ENCODE measurements at regions not wholly inside any gene's neighbourhood (a gene's known extent, or its start where the extent isn't known, plus 50 kb on each side); places are given as distances from the start of the nearest gene placed in this dataset.
"Not testable (repeated sequence)": the region's sequence is repeated elsewhere in the genome, so short reads cannot be mapped to it uniquely, and the experiment has no call there.

GRCh38 chr5:100682625-100683024 lies 147.5 kb downstream of the FAM174A start:
- WGBS: 95% methylated on average over 1 of the region's 1 CpG
- Histone ChIP-seq H3K4me1 (ENCODE audit: insufficient read depth) (no peaks in the 10 kb centered on the region), H3K36me3 (ENCODE audit: insufficient read depth) (no peaks in the 10 kb centered on the region), H3K4me3 (ENCODE audit: low read depth, low read length) (no peak overlapping the region), H3K27ac (ENCODE audit: low read depth) (no peak overlapping the region)
- no peak for DNase-seq (ENCODE audit: extremely low spot score)

- no peak overlapping the region for H3K4me3 ChIP-seq (ENCODE audit: low read depth, low read length)
- WGBS: 81% methylated on average over 3 of the region's 3 CpGs
Measured at GRCh38 chr5:100683881-100684280, 148.7 kb downstream of the FAM174A start.

DNA sequence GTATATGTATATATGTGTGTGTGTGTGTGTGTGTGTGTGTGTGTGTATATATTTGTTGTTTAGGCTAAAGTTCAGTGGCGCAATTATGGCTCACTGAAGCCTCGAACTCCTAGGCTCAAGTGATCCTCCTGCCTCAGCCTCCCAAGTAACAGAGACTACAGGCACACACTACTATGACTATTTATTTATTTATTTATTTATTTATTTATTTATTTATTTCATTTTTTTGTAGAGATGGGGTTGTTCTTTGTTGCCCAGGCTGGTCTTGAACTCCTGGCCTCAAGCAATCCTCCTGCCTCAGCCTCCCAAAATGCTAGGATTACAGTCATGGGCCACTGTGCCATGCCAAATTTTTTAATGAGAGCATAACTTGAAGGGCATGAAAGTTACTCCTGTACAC lies 149.9 kb downstream of the FAM174A start:
- not testable (repeated sequence) for H3K4me1 ChIP-seq (ENCODE audit: insufficient read depth); H3K27ac ChIP-seq (ENCODE audit: low read depth); H3K4me3 ChIP-seq (ENCODE audit: low read depth, low read length); DNase-seq (ENCODE audit: extremely low spot score); H3K36me3 ChIP-seq (ENCODE audit: insufficient read depth)
- 96% methylated on average over 2 of the region's 2 CpGs for WGBS

More at GRCh38 chr5:100683881-100684280, 148.7 kb downstream of the FAM174A start:
- H3K27ac ChIP-seq (ENCODE audit: low read depth): no peak overlapping the region
- H3K4me1 ChIP-seq (ENCODE audit: insufficient read depth): no peaks in the 10 kb centered on the region
- H3K36me3 ChIP-seq (ENCODE audit: insufficient read depth): no peaks in the 10 kb centered on the region
- DNase-seq (ENCODE audit: extremely low spot score): no peak

DNA sequence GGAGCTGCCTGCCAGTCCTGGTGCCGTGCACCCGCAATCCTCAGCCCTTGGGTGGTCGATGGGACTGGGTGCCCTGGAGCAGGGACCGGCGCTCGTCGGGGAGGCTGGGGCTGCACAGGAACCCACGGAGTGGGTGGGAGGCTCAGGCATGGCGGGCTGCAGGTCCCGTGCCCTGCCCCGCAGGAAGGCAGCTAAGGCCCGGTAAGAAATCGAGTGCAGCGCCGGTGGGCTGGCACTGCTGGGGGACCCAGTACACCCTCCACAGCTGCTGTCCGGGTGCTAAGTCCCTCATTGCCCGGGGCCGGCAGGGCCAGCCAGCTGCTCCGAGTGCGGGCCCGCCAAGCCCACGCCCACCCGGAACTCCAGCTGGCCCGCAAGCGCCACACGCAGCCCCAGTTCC lies 153.7 kb downstream of the FAM174A start:
- not testable (repeated sequence) for H3K4me1 ChIP-seq (ENCODE audit: insufficient read depth); H3K4me3 ChIP-seq (ENCODE audit: low read depth, low read length); DNase-seq (ENCODE audit: extremely low spot score); H3K27ac ChIP-seq (ENCODE audit: low read depth); H3K36me3 ChIP-seq (ENCODE audit: insufficient read depth)
- WGBS: 91% methylated on average over 26 of the region's 26 CpGs

DNA sequence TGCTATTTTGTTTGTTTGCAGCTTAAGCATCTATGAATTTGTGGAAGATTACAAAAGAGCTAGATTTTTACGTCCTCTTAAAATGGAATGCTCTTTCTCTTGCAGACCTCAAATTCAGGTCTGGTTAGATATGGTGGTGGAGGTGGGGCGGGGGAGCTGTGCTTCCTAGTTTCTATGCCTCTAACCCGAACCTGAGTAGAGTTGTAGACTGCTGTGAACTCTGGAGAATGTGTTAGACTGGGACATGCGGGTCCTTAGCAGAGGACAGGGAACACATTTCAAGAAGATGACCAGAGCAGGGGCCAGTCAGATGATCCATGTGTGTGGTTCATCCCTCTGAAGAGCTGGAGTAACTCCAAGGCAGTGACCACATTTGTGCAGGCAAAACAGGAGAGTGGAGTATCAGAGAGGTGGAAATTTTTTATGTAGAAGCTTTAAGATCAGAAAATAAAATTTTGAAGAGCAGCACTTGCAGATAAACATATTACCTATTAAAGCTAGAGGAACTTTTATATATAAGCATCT lies 154.9 kb downstream of the FAM174A start:
- H3K27ac ChIP-seq (ENCODE audit: low read depth): no peak overlapping the region
- no peak overlapping the region for H3K4me3 ChIP-seq (ENCODE audit: low read depth, low read length)
- H3K36me3 ChIP-seq (ENCODE audit: insufficient read depth): no peaks in the 10 kb centered on the region
- WGBS: 75% methylated on average over 4 of the region's 4 CpGs
- DNase-seq (ENCODE audit: extremely low spot score): no peak
- H3K4me1 ChIP-seq (ENCODE audit: insufficient read depth): no peaks in the 10 kb centered on the region

DNA sequence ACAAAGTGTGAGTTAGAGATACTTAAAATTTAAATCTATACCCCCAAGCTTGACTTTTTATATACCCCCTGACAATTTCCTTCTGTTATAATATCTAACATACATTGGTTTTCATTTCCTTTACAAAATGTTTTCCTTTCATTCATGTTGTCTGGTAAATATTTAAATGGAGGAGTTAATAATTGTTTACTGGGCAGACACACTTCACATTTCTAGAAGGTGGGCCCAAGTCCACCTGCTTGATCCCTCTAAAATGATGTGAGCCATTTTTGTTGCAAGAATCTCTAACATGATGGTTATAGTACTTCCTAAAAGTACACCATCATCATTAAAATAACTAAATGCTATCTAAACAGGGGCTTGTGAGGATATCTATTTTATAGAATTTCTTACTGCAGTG lies 155.9 kb downstream of the FAM174A start:
- H3K4me1 ChIP-seq (ENCODE audit: insufficient read depth): no peaks in the 10 kb centered on the region
- no peaks in the 10 kb centered on the region for H3K36me3 ChIP-seq (ENCODE audit: insufficient read depth)
- DNase-seq (ENCODE audit: extremely low spot score): no peak
- H3K27ac ChIP-seq (ENCODE audit: low read depth): no peak overlapping the region
- no peak overlapping the region for H3K4me3 ChIP-seq (ENCODE audit: low read depth, low read length)

- no peak overlapping the region for H3K27ac ChIP-seq (ENCODE audit: low read depth)
- WGBS: 89% methylated on average over 1 of the region's 1 CpG
Measured at GRCh38 chr5:100691548-100691947, 156.4 kb downstream of the FAM174A start.

GRCh38 chr5:100693481-100693880 lies 158.3 kb downstream of the FAM174A start:
- DNase-seq (ENCODE audit: extremely low spot score): no peak
- WGBS: 54% methylated on average over 1 of the region's 1 CpG
- H3K4me1 ChIP-seq (ENCODE audit: insufficient read depth): no peaks in the 10 kb centered on the region
- no peak overlapping the region for H3K27ac ChIP-seq (ENCODE audit: low read depth)
- no peaks in the 10 kb centered on the region for H3K36me3 ChIP-seq (ENCODE audit: insufficient read depth)
- no peak overlapping the region for H3K4me3 ChIP-seq (ENCODE audit: low read depth, low read length)

More at GRCh38 chr5:100691548-100691947, 156.4 kb downstream of the FAM174A start:
- Histone ChIP-seq H3K4me1 (ENCODE audit: insufficient read depth) (no peaks in the 10 kb centered on the region), H3K4me3 (ENCODE audit: low read depth, low read length) (no peak overlapping the region), H3K36me3 (ENCODE audit: insufficient read depth) (no peaks in the 10 kb centered on the region)
- DNase-seq (ENCODE audit: extremely low spot score): no peak

- no peak overlapping the region for H3K4me3 ChIP-seq (ENCODE audit: low read depth, low read length)
- WGBS: 61% methylated on average over 4 of the region's 4 CpGs
- no peaks in the 10 kb centered on the region for H3K4me1 ChIP-seq (ENCODE audit: insufficient read depth)
- no peaks in the 10 kb centered on the region for H3K36me3 ChIP-seq (ENCODE audit: insufficient read depth)
- H3K27ac ChIP-seq (ENCODE audit: low read depth): no peak overlapping the region
- no peak for DNase-seq (ENCODE audit: extremely low spot score)
Measured at GRCh38 chr5:100694100-100694499, 158.9 kb downstream of the FAM174A start.

DNA sequence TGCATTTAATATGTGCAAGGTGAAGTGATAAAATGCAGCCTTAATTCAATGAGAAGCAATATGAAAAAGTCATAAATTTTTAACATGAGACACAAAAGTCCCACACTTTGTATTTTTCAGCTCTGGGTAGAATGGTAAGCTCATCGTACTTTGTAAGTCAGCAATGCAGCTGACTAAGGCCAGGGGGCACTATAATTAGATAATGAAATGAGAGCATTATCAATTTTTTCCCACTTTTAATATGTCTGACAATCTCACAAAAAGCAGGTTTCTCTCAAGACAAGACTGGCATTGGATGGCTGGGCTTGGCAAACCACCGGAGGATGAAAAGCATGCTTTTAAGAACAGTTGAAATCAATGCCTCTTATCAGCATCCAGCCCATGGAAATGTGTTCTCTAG lies 162.8 kb downstream of the FAM174A start:
- Histone ChIP-seq H3K4me1 (ENCODE audit: insufficient read depth) (no peaks in the 10 kb centered on the region), H3K27ac (ENCODE audit: low read depth) (no peak overlapping the region), H3K36me3 (ENCODE audit: insufficient read depth) (no peaks in the 10 kb centered on the region), H3K4me3 (ENCODE audit: low read depth, low read length) (no peak overlapping the region)
- no peak for DNase-seq (ENCODE audit: extremely low spot score)
- WGBS: 80% methylated on average over 2 of the region's 2 CpGs

GRCh38 chr5:100706776-100707175 lies 171.6 kb downstream of the FAM174A start:
- no peak overlapping the region for H3K4me3 ChIP-seq (ENCODE audit: low read depth, low read length)
- no peak for DNase-seq (ENCODE audit: extremely low spot score)
- WGBS: 48% methylated on average over 1 of the region's 1 CpG
- no peak overlapping the region for H3K27ac ChIP-seq (ENCODE audit: low read depth)
- no peaks in the 10 kb centered on the region for H3K4me1 ChIP-seq (ENCODE audit: insufficient read depth)
- no peaks in the 10 kb centered on the region for H3K36me3 ChIP-seq (ENCODE audit: insufficient read depth)

DNA sequence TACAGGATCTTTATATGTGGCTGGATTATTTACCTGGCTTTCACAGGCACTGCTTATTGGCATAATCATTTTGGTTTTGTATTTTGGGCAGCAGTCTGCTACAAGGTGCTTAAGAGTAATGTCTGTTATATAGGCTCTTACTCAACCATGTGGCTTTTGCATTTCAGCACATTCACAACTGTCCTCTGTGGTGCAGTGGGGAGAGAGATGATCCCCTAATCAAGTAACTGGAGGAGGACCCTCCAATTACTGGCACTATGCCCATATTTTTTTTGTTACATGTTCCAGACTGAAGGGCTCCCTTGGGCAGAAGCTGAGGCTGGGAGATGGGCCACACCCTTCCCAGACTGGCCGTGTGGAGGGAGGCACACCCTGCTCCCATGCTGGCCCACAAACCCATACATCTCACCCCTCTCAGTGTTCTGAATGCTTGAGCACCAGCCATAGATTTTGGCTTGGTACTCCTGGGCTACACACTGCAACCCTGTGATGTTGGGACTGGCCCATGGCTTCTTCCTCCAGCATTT lies 173.5 kb downstream of the FAM174A start:
- Histone ChIP-seq H3K27ac (ENCODE audit: low read depth) (no peak overlapping the region), H3K36me3 (ENCODE audit: insufficient read depth) (no peaks in the 10 kb centered on the region), H3K4me3 (ENCODE audit: low read depth, low read length) (no peak overlapping the region), H3K4me1 (ENCODE audit: insufficient read depth) (no peaks in the 10 kb centered on the region)
- no peak for DNase-seq (ENCODE audit: extremely low spot score)
- 71% methylated on average over 1 of the region's 1 CpG for WGBS

- no peak for DNase-seq (ENCODE audit: extremely low spot score)
- Histone ChIP-seq H3K4me1 (ENCODE audit: insufficient read depth) (no peaks in the 10 kb centered on the region), H3K27ac (ENCODE audit: low read depth) (no peak overlapping the region), H3K4me3 (ENCODE audit: low read depth, low read length) (no peak overlapping the region), H3K36me3 (ENCODE audit: insufficient read depth) (no peaks in the 10 kb centered on the region)
- WGBS: 63% methylated on average over 1 of the region's 1 CpG
Measured at GRCh38 chr5:100709771-100710170, 174.6 kb downstream of the FAM174A start.

- not testable (repeated sequence) for H3K36me3 ChIP-seq (ENCODE audit: insufficient read depth); H3K4me1 ChIP-seq (ENCODE audit: insufficient read depth); H3K4me3 ChIP-seq (ENCODE audit: low read depth, low read length); DNase-seq (ENCODE audit: extremely low spot score); H3K27ac ChIP-seq (ENCODE audit: low read depth)
- 75% methylated on average over 2 of the region's 2 CpGs for WGBS
Measured at GRCh38 chr5:100714780-100715179, 179.6 kb downstream of the FAM174A start.

- no peak overlapping the region for H3K27ac ChIP-seq (ENCODE audit: low read depth)
- no peaks in the 10 kb centered on the region for H3K4me1 ChIP-seq (ENCODE audit: insufficient read depth)
- no peak overlapping the region for H3K4me3 ChIP-seq (ENCODE audit: low read depth, low read length)
- no peaks in the 10 kb centered on the region for H3K36me3 ChIP-seq (ENCODE audit: insufficient read depth)
- DNase-seq (ENCODE audit: extremely low spot score): no peak
Measured at GRCh38 chr5:100722657-100723056, 180.4 kb downstream of the ST8SIA4 start.

Data from urinary bladder (tissue), 3 donors.